Heart left ventricle (tissue), 16 donors: ENCODE measurements at regions not wholly inside any gene's neighbourhood (a gene's known extent, or its start where the extent isn't known, plus 50 kb on each side); places are given as distances from the start of the nearest gene placed in this dataset.
"Not testable (repeated sequence)": the region's sequence is repeated elsewhere in the genome, so short reads cannot be mapped to it uniquely, and the experiment has no call there.

Source experiments
- ATAC-seq, 4 donors: fragments of 200-7000 bp; cut with Tn5 transposase; one replicate each; pipeline ENCODE4 v1.9.1; 2020 to 2022; ENCODE audit warnings: moderate library complexity in 4 of 4, mild to moderate bottlenecking in 3 of 4, moderate number of reproducible peaks in 1 of 4
- DNase-seq, 5 donors: peaks; one replicate each; pipeline ENCODE4 v3.0.0-alpha.2; 2020
- H3K27ac ChIP-seq, 12 donors: fragments of 200-600 bp; sonication (generic) in 4 of 12; one replicate each; pipeline versions ENCODE4 v1.5.0 to v1.8.0; 2016 to 2022; ENCODE audit warnings: mild to moderate bottlenecking in 2 of 12
- H3K27me3 ChIP-seq, 9 donors: fragments of 200-600 bp; sonication (generic) in 2 of 9; one replicate each; pipeline versions ENCODE4 v1.5.1 to v1.8.0; 2016 to 2022; ENCODE audit warnings: mild to moderate bottlenecking in 3 of 9
- H3K36me3 ChIP-seq, 9 donors: fragments of 200-600 bp; sonication (generic) in 2 of 9; one replicate each; pipeline versions ENCODE4 v1.5.0 to v1.8.0; 2018 to 2022; ENCODE audit warnings: mild to moderate bottlenecking in 2 of 9
- H3K4me1 ChIP-seq, 12 donors: fragments of 200-600 bp; sonication (generic) in 4 of 12; one replicate each; pipeline versions ENCODE4 v1.5.0 to v1.8.0; 2016 to 2022; ENCODE audit warnings: mild to moderate bottlenecking in 3 of 12
- H3K4me3 ChIP-seq, 12 donors: fragments of 200-600 bp; sonication (generic) in 4 of 12; one replicate each; pipeline versions ENCODE4 v1.5.0 to v1.8.0; 2017 to 2022; ENCODE audit warnings: mild to moderate bottlenecking in 9 of 12, moderate library complexity in 4 of 12
- H3K9me3 ChIP-seq, 12 donors: fragments of 200-600 bp; sonication (generic) in 4 of 12; one replicate each; pipeline versions ENCODE4 v1.5.0 to v1.8.0; 2016 to 2022; ENCODE audit warnings: mild to moderate bottlenecking in 1 of 12
- CTCF ChIP-seq, 12 donors: fragments of 200-600 bp; sonication (generic) in 4 of 12; IDR thresholded peaks; one replicate each; pipeline versions ENCODE4 v1.5.0 to v1.8.0; 2018 to 2022; ENCODE audit warnings: antibody characterized with exemption in 12 of 12, mild to moderate bottlenecking in 5 of 12
- POLR2A ChIP-seq, 2 donors: fragments of 450-650 bp; IDR thresholded peaks; one replicate each; pipeline ENCODE4 v1.6.1; 2017; ENCODE audit warnings: antibody characterized with exemption in 2 of 2, mild to moderate bottlenecking in 2 of 2, moderate library complexity in 2 of 2
- WGBS, 4 donors: extraction: QIAGEN DNeasy Blood & Tissue Kit in 2 of 4; methylation state at CpG; one replicate each; pipeline versions ENCODE4 v1.1.5 to v1.1.7; 2013 to 2018; 5-methylcytosine and 5-hydroxymethylcytosine counted together
- intact Hi-C, 10 donors: fragments of 100-400 bp; cut with DNase I; formaldehyde crosslinking; loops; one replicate each; pipeline versions ENCODE4 v1.11.1 to v1.14.2; 2022
- donor health status: ischemic (EF 13 %, LVEDD 7.1; RV severe dilation, severe dysfunction).
- donor health status: healthy with polysubstance abuse.
- donor health status: DM: no; HTN: yes; CAD: no.
- donor health status: DM: no; HTN: no; CAD: no.
- donor health status: ischemic (EF 25% LVEDD 6.9; RV normal size, moderate dysfunction).
- donor health status: ischemic (EF 25% LVEDD 5.7; RV mildly dilated, moderate dysfunction).
- donor health status: healthy.
- donor health status: DM: yes; HTN: yes; CAD: no.
- donor health status: ischemic (EF 35%, LVEDD 5.7; RV mildly dilated, moderate dysfunction).
- donor health status: nonischemic (EF 11% LVEDD 7.7; RV severe dilation, severe dysfunction).
- donor health status: DM: yes; HTN: yes; CAD: no.
- donor health status: PGD.
- donor health status: ischemic (EF 29% LVEDD 5.4; RV normal size, mild dysfunction).
- donor health status: nonischemic (EF 23%, LVEDD 6.1; RV moderate dilation, normal function).

- Histone ChIP-seq H3K4me1 (peaks cover 0 to 3% (median 0%) of the 10 kb centered on the region in 12 donors), H3K27me3 (no peaks in the 10 kb centered on the region), H3K36me3 (no peaks in the 10 kb centered on the region), H3K4me3 (no peak overlapping the region), H3K9me3 (peaks cover 0 to 3% (median 0%) of the 10 kb centered on the region in 12 donors), H3K27ac (no peak overlapping the region)
- intact Hi-C loops: no loop called here
- no peak for ATAC-seq
- no peak for DNase-seq
- TF ChIP-seq POLR2A (IDR thresholded peaks at IDR 0.05): no peak
- no peak for TF ChIP-seq CTCF (IDR thresholded peaks at IDR 0.05)
- 92 to 100% (median 96%) methylated on average over 1 of the region's 1 CpG for WGBS, 4 donors
Observed at GRCh38 chr11:90590286-90590685, 367.4 kb upstream of the CHORDC1 start.

- Histone ChIP-seq H3K27me3 (no peaks in the 10 kb centered on the region), H3K27ac (no peak overlapping the region), H3K4me1 (peaks cover 0 to 3% (median 0%) of the 10 kb centered on the region in 12 donors), H3K36me3 (no peaks in the 10 kb centered on the region), H3K4me3 (no peak overlapping the region), H3K9me3 (peaks cover 0 to 3% (median 0%) of the 10 kb centered on the region in 12 donors)
- intact Hi-C loops: no loop called here
- ATAC-seq (no peak), DNase-seq (no peak)
- 53 to 62% (median 58%) methylated on average over 2 of the region's 2 CpGs for WGBS, 4 donors
- TF ChIP-seq POLR2A (IDR thresholded peaks at IDR 0.05) (no peak), CTCF (IDR thresholded peaks at IDR 0.05) (no peak)
Observed at GRCh38 chr11:90589735-90590134, 366.9 kb upstream of the CHORDC1 start.

GRCh38 chr11:90587896-90588295 is 365.0 kb upstream of the CHORDC1 start:
- no peaks in the 10 kb centered on the region for H3K27me3 ChIP-seq
- ATAC-seq: no peak
- no peak for TF ChIP-seq POLR2A (IDR thresholded peaks at IDR 0.05)
- TF ChIP-seq CTCF (IDR thresholded peaks at IDR 0.05): no peak
- no peaks in the 10 kb centered on the region for H3K4me1 ChIP-seq
- no peak overlapping the region for H3K4me3 ChIP-seq
- no peak overlapping the region for H3K27ac ChIP-seq
- 75 to 87% (median 81%) methylated on average over 7 of the region's 7 CpGs for WGBS, 4 donors
- no peaks in the 10 kb centered on the region for H3K36me3 ChIP-seq
- DNase-seq: no peak
- intact Hi-C loops: no loop called here
- peaks cover 0 to 3% (median 0%) of the 10 kb centered on the region in 12 donors for H3K9me3 ChIP-seq

GRCh38 chr11:90585491-90585890 is 362.6 kb upstream of the CHORDC1 start:
- ATAC-seq: no peak
- no peak for TF ChIP-seq CTCF (IDR thresholded peaks at IDR 0.05)
- no peak for TF ChIP-seq POLR2A (IDR thresholded peaks at IDR 0.05)
- WGBS, 4 donors: 91 to 98% (median 92%) methylated on average over 1 of the region's 1 CpG
- no peaks in the 10 kb centered on the region for H3K36me3 ChIP-seq
- DNase-seq: no peak
- H3K9me3 ChIP-seq: no peaks in the 10 kb centered on the region
- intact Hi-C loops: no loop called here
- H3K27ac ChIP-seq: no peak overlapping the region
- no peaks in the 10 kb centered on the region for H3K27me3 ChIP-seq
- no peak overlapping the region for H3K4me3 ChIP-seq
- no peaks in the 10 kb centered on the region for H3K4me1 ChIP-seq

DNA sequence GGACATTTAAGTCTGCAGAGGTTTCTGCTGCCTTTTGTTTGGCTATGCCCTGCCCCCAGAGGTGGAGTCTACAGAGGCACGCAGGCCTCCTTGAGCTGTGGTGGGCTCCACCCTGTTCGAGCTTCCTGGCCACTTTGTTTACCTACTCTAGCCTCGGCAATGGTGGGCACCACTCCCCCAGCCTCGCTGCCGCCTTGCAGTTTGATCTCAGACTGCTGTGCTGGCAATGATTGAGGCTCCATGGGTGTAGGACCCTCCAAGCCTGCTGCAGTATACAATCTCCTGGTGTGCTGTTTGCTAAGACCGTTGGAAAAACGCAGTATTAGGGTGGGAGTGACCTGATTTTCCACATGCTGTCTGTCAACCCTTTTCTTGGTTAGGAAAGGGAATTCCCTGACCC is 360.1 kb upstream of the CHORDC1 start:
- H3K27ac ChIP-seq, H3K27me3 ChIP-seq, H3K4me1 ChIP-seq, DNase-seq, intact Hi-C loops, H3K9me3 ChIP-seq, H3K36me3 ChIP-seq, ATAC-seq, H3K4me3 ChIP-seq: not testable (repeated sequence)
- 73 to 89% (median 78%) methylated on average over 7 of the region's 7 CpGs for WGBS, 4 donors
